B cell (primary cell): ENCODE measurements at regions not wholly inside any gene's neighbourhood (a gene's known extent, or its start where the extent isn't known, plus 50 kb on each side); places are given as distances from the start of the nearest gene placed in this dataset.

Source experiments
- ATAC-seq: fragments of 200-7000 bp; cut with Tn5 transposase; one replicate; pipeline ENCODE4 v1.10.0; 2021; ENCODE audit warnings: low read depth, mild to moderate bottlenecking, moderate number of reproducible peaks, moderate library complexity
- CTCF ChIA-PET: fragments of 350-600 bp; sonication (Branson Sonifier 250); formaldehyde crosslinking; loops from one replicate; lab custom pipeline; 2021; ENCODE audit warnings: antibody characterized with exemption, inconsistent platforms; lab: Charles Lee
- POLR2A ChIA-PET: fragments of 350-600 bp; sonication (Branson Sonifier 250); formaldehyde crosslinking; loops from one replicate; lab custom pipeline; 2021; ENCODE audit warnings: antibody characterized with exemption; lab: Charles Lee
- DNase-seq: peaks from one replicate; pipeline ENCODE4 v3.0.0; 2013
- H2AFZ ChIP-seq: 2 replicates; pipeline ENCODE4 v1.6.1; 2012; ENCODE audit warnings: mild to moderate bottlenecking, low read depth, low read length; ENCODE audit not compliant: insufficient read depth, poor library complexity, severe bottlenecking
- H3K27ac ChIP-seq, 2 donors: 1 replicate in 1 of 2; 2 replicates in 1 of 2; pipeline ENCODE4 v1.5.1; 2012 to 2013; ENCODE audit warnings: low read length in 2 of 2, mild to moderate bottlenecking in 2 of 2, moderate library complexity in 1 of 2
- H3K27me3 ChIP-seq, 4 experiments: fragments of 200-600 bp in 1 of 4; sonication (generic) in 1 of 4; replicated peaks in 1 of 4; 1 replicate in 2 of 4; 2 replicates in 2 of 4; pipeline versions ENCODE4 v1.6.1 to v1.7.0; 2013 to 2016; ENCODE audit warnings: low read length in 3 of 4, mild to moderate bottlenecking in 2 of 4, mixed read lengths in 1 of 4, moderate library complexity in 1 of 4; ENCODE audit not compliant: insufficient read depth in 4 of 4, control insufficient read depth in 3 of 4; ENCODE audit errors: control extremely low read depth in 1 of 4
- H3K36me3 ChIP-seq, 2 experiments: replicated peaks in 1 of 2; 1 replicate in 1 of 2; 2 replicates in 1 of 2; pipeline versions ENCODE4 v1.6.1 to v1.7.1; 2013; ENCODE audit warnings: low read length in 1 of 2; ENCODE audit not compliant: insufficient read depth in 2 of 2, control insufficient read depth in 1 of 2; ENCODE audit errors: control extremely low read depth in 1 of 2, extremely low read depth in 1 of 2
- H3K4me1 ChIP-seq, 2 donors: fragments of 200-600 bp in 1 of 2; sonication (generic) in 1 of 2; 1 replicate in 1 of 2; 2 replicates in 1 of 2; pipeline versions ENCODE4 v1.5.1 to v1.6.1; 2013 to 2017; ENCODE audit warnings: low read length in 2 of 2; ENCODE audit not compliant: control insufficient read depth in 2 of 2, insufficient read depth in 2 of 2
- H3K4me2 ChIP-seq: replicated peaks from 2 replicates; pipeline ENCODE3; 2012; ENCODE audit warnings: mild to moderate bottlenecking, low read depth, low read length; ENCODE audit not compliant: poor library complexity, severe bottlenecking
- H3K4me3 ChIP-seq, 5 experiments: fragments of 200-600 bp in 1 of 5; sonication (generic) in 1 of 5; 1 replicate in 3 of 5; 2 replicates in 2 of 5; pipeline versions ENCODE4 v1.5.1 to v1.7.0; 2011 to 2016; ENCODE audit warnings: low read length in 4 of 5, mild to moderate bottlenecking in 4 of 5, low read depth in 2 of 5, control low read depth in 1 of 5, moderate library complexity in 1 of 5; ENCODE audit not compliant: insufficient read depth in 1 of 5; ENCODE audit errors: control extremely low read depth in 1 of 5, extremely low read depth in 1 of 5
- H3K79me2 ChIP-seq: fragments of 200-600 bp; sonication (generic); one replicate; pipeline ENCODE4 v1.6.0; 2016; ENCODE audit warnings: low read length; ENCODE audit not compliant: control insufficient read depth, insufficient read depth
- H3K9ac ChIP-seq: fragments of 200-600 bp; sonication (generic); 2 replicates; pipeline ENCODE4 v1.6.1; 2017; ENCODE audit warnings: mild to moderate bottlenecking, low read length, moderate library complexity
- H3K9me3 ChIP-seq, 3 donors: one replicate each; pipeline versions ENCODE4 v1.6.1 to v1.7.1; 2013; ENCODE audit warnings: low read length in 2 of 3; ENCODE audit not compliant: control insufficient read depth in 2 of 3, insufficient read depth in 1 of 3; ENCODE audit errors: control extremely low read depth in 1 of 3
- H4K20me1 ChIP-seq: 2 replicates; pipeline ENCODE4 v1.6.0; 2012; ENCODE audit warnings: mild to moderate bottlenecking, low read length; ENCODE audit not compliant: insufficient read depth, control insufficient read depth, poor library complexity, severe bottlenecking
- H3K27ac Mint-ChIP-seq: one replicate; pipeline ENCODE4 v1.8.0; 2021; ENCODE audit warnings: mixed read lengths
- H3K27me3 Mint-ChIP-seq: one replicate; pipeline ENCODE4 v1.8.0; 2021; ENCODE audit warnings: mixed read lengths
- H3K4me1 Mint-ChIP-seq: one replicate; pipeline ENCODE4 v1.8.0; 2021; ENCODE audit warnings: mixed read lengths
- H3K4me3 Mint-ChIP-seq: one replicate; pipeline ENCODE4 v1.8.0; 2021; ENCODE audit warnings: mixed read lengths
- H3K9me3 Mint-ChIP-seq: one replicate; pipeline ENCODE4 v1.8.0; 2022; ENCODE audit warnings: mixed read lengths; ENCODE audit not compliant: insufficient read depth
- CTCF ChIP-seq: fragments of 200-600 bp; IDR thresholded peaks from one replicate; pipeline ENCODE4 v1.8.0; 2022; ENCODE audit warnings: antibody characterized with exemption, mild to moderate bottlenecking
- EZH2 ChIP-seq: IDR thresholded peaks from 2 replicates; pipeline ENCODE4 v1.6.1; 2012; ENCODE audit warnings: borderline replicate concordance, low read depth, mild to moderate bottlenecking, moderate library complexity, low read length; ENCODE audit not compliant: insufficient read depth, poor library complexity, severe bottlenecking
- WGBS: methylation state at CpG from one replicate; pipeline ENCODE4 v1.1.5; 2013; ENCODE audit warnings: missing lambda C conversion rate; ENCODE audit not compliant: insufficient coverage; 5-methylcytosine and 5-hydroxymethylcytosine counted together
- intact Hi-C: fragments of 100-400 bp; cut with micrococcal nuclease; formaldehyde crosslinking; loops from one replicate; pipeline ENCODE4 v1.10.0; 2022

GRCh38 chr4:10738826-10739489 lies 54.4 kb upstream of the CLNK start:
- no peaks in the 10 kb centered on the region for H3K9me3 Mint-ChIP-seq
- no peaks in the 10 kb centered on the region for H3K27me3 ChIP-seq
- TF ChIP-seq EZH2 = no peak
- TF ChIP-seq CTCF = no peak
- no peaks in the 10 kb centered on the region for H3K27me3 Mint-ChIP-seq
- no peaks in the 10 kb centered on the region for H3K9me3 ChIP-seq
- ATAC-seq (no peak), DNase-seq (no peak)
- no peak overlapping the region for H3K4me3 ChIP-seq
- no peak overlapping the region for H2AFZ ChIP-seq
- CTCF ChIA-PET = no interaction called here
- H3K4me1 ChIP-seq = peaks cover 27 to 36% of the 10 kb centered on the region in 2 donors
- peaks cover 13% of the 10 kb centered on the region for H3K4me1 Mint-ChIP-seq
- H3K9ac ChIP-seq = no peak overlapping the region
- no peaks in the 10 kb centered on the region for H3K36me3 ChIP-seq
- no peak overlapping the region for H3K27ac Mint-ChIP-seq
- WGBS = no CpG with 5 or more reads among the region's 5 CpGs
- POLR2A ChIA-PET = no interaction called here
- H3K79me2 ChIP-seq = no peaks in the 10 kb centered on the region
- intact Hi-C loops = no loop called here
- H3K4me2 ChIP-seq = no peak overlapping the region
- H4K20me1 ChIP-seq = no peaks in the 10 kb centered on the region
- H3K27ac ChIP-seq = no peak overlapping the region
- no peak overlapping the region for H3K4me3 Mint-ChIP-seq

GRCh38 chr4:10737337-10737736 lies 52.8 kb upstream of the CLNK start:
- DNase-seq (no peak), ATAC-seq (no peak)
- POLR2A ChIA-PET = no interaction called here
- Mint-ChIP-seq H3K27ac (no peak overlapping the region), H3K9me3 (no peaks in the 10 kb centered on the region), H3K27me3 (no peaks in the 10 kb centered on the region), H3K4me3 (no peak overlapping the region), H3K4me1 (peaks cover 28% of the 10 kb centered on the region)
- TF ChIP-seq CTCF (no peak), EZH2 (no peak)
- CTCF ChIA-PET = no interaction called here
- Histone ChIP-seq H3K4me3 (no peak overlapping the region), H3K9me3 (no peaks in the 10 kb centered on the region), H4K20me1 (no peaks in the 10 kb centered on the region), H3K9ac (no peak overlapping the region), H3K27me3 (no peaks in the 10 kb centered on the region), H3K36me3 (no peaks in the 10 kb centered on the region), H3K27ac (no peak overlapping the region), H3K4me1 (peaks cover 23 to 32% of the 10 kb centered on the region in 2 donors), H3K79me2 (no peaks in the 10 kb centered on the region), H3K4me2 (no peak overlapping the region), H2AFZ (no peak overlapping the region)
- intact Hi-C loops = no loop called here
- WGBS = 100% methylated on average over 2 of the region's 6 CpGs
